ENCODE measurements at regions not wholly inside any gene's neighbourhood (a gene's known extent, or its start where the extent isn't known, plus 50 kb on each side); places are given as distances from the start of the nearest gene placed in this dataset.

GRCh38 chr12:59861635-59862034 lies 265.8 kb downstream of the SLC16A7 start:
- Histone ChIP-seq H3K9ac (ENCODE audit: control insufficient read depth, extremely low read depth, insufficient read depth, low read length) (no peak overlapping the region), H4K20me1 (ENCODE audit: control insufficient read depth, extremely low read depth, insufficient read depth, low read length) (no peaks in the 10 kb centered on the region), H3K27ac (ENCODE audit: control insufficient read depth, insufficient read depth, low read length) (no peak overlapping the region), H3K27me3 (ENCODE audit: control insufficient read depth, extremely low read depth, insufficient read depth, low read length) (no peaks in the 10 kb centered on the region), H3K4me1 (ENCODE audit: control insufficient read depth, extremely low read depth, insufficient read depth, low read length) (no peaks in the 10 kb centered on the region), H3K9me1 (ENCODE audit: control insufficient read depth, extremely low read depth, insufficient read depth, low read length) (no peaks in the 10 kb centered on the region), H3K9me3 (ENCODE audit: control insufficient read depth, low read depth, low read length) (no peaks in the 10 kb centered on the region), H3K4me2 (ENCODE audit: control insufficient read depth, extremely low read depth, insufficient read depth, low read depth, low read length) (no peak overlapping the region), H3K4me3 (ENCODE audit: control insufficient read depth in 2 of 3, extremely low read depth in 1 of 3, insufficient read depth in 2 of 3, low read depth in 1 of 3, low read length in 3 of 3) (no peak overlapping the region), H3K79me2 (ENCODE audit: control insufficient read depth, insufficient read depth, low read length) (no peaks in the 10 kb centered on the region), H2AFZ (ENCODE audit: control insufficient read depth, low read length) (no peak overlapping the region), H3K36me3 (ENCODE audit: control insufficient read depth in 2 of 2, extremely low read depth in 1 of 2, insufficient read depth in 2 of 2, low read length in 2 of 2) (no peaks in the 10 kb centered on the region)
- DNase-seq (ENCODE audit: low read depth, low spot score) (no peak), FAIRE-seq (no peak)
- dilution Hi-C loops (cut with MboI; ENCODE audit: extremely low pct_ligation_motif_present, low sequenced_read_pairs), result no loop called here
- TF ChIP-seq EZH2 (IDR thresholded peaks at IDR 0.05; ENCODE audit: low read length) (no peak), CTCF (optimal IDR thresholded peaks at IDR 0.05 in 1 of 3, IDR thresholded peaks at IDR 0.05 in 1 of 3, conservative IDR thresholded peaks at IDR 0.05 in 1 of 3; ENCODE audit: extremely low read depth in 1 of 3, insufficient read depth in 2 of 3, low read length in 3 of 3) (no peak)

- no peak for TF ChIP-seq EZH2 (IDR thresholded peaks at IDR 0.05; ENCODE audit: low read length)
- TF ChIP-seq CTCF (optimal IDR thresholded peaks at IDR 0.05 in 1 of 3, IDR thresholded peaks at IDR 0.05 in 1 of 3, conservative IDR thresholded peaks at IDR 0.05 in 1 of 3; ENCODE audit: extremely low read depth in 1 of 3, insufficient read depth in 2 of 3, low read length in 3 of 3), result no peak
- H3K36me3 ChIP-seq (ENCODE audit: control insufficient read depth in 2 of 2, extremely low read depth in 1 of 2, insufficient read depth in 2 of 2, low read length in 2 of 2), result no peaks in the 10 kb centered on the region
- H2AFZ ChIP-seq (ENCODE audit: control insufficient read depth, low read length), result no peak overlapping the region
- H3K4me2 ChIP-seq (ENCODE audit: control insufficient read depth, extremely low read depth, insufficient read depth, low read depth, low read length), result no peak overlapping the region
- H4K20me1 ChIP-seq (ENCODE audit: control insufficient read depth, extremely low read depth, insufficient read depth, low read length), result no peaks in the 10 kb centered on the region
- dilution Hi-C loops (cut with MboI; ENCODE audit: extremely low pct_ligation_motif_present, low sequenced_read_pairs), result no loop called here
- no peak overlapping the region for H3K4me3 ChIP-seq (ENCODE audit: control insufficient read depth in 2 of 3, extremely low read depth in 1 of 3, insufficient read depth in 2 of 3, low read depth in 1 of 3, low read length in 3 of 3)
- H3K9me1 ChIP-seq (ENCODE audit: control insufficient read depth, extremely low read depth, insufficient read depth, low read length), result no peaks in the 10 kb centered on the region
- DNase-seq (ENCODE audit: low read depth, low spot score) (no peak), FAIRE-seq (no peak)
- H3K27ac ChIP-seq (ENCODE audit: control insufficient read depth, insufficient read depth, low read length), result no peak overlapping the region
- H3K4me1 ChIP-seq (ENCODE audit: control insufficient read depth, extremely low read depth, insufficient read depth, low read length), result no peaks in the 10 kb centered on the region
- no peaks in the 10 kb centered on the region for H3K79me2 ChIP-seq (ENCODE audit: control insufficient read depth, insufficient read depth, low read length)
- H3K9ac ChIP-seq (ENCODE audit: control insufficient read depth, extremely low read depth, insufficient read depth, low read length), result no peak overlapping the region
- H3K9me3 ChIP-seq (ENCODE audit: control insufficient read depth, low read depth, low read length), result no peaks in the 10 kb centered on the region
- H3K27me3 ChIP-seq (ENCODE audit: control insufficient read depth, extremely low read depth, insufficient read depth, low read length), result no peaks in the 10 kb centered on the region
Observed at GRCh38 chr12:59867055-59867454, 271.2 kb downstream of the SLC16A7 start.
